ENCODE measurements at regions not wholly inside any gene's neighbourhood (a gene's known extent, or its start where the extent isn't known, plus 50 kb on each side); places are given as distances from the start of the nearest gene placed in this dataset.
"Not testable (repeated sequence)": the region's sequence is repeated elsewhere in the genome, so short reads cannot be mapped to it uniquely, and the experiment has no call there.

- DNase-seq (ENCODE audit: low spot score in 2 of 2) (no peak), FAIRE-seq (no peak)
These were observed 77.0 kb downstream of the CCDC71L start for GRCh38 chr7:106583706-106584690.

GRCh38 chr7:106583100-106583499, 77.9 kb downstream of the CCDC71L start:
- DNase-seq (ENCODE audit: low spot score in 2 of 2) = no peak
- no peak for FAIRE-seq

- FAIRE-seq = no peak
These were observed 78.6 kb downstream of the CCDC71L start for GRCh38 chr7:106582365-106582764.

GRCh38 chr7:106579086-106579485, 81.9 kb downstream of the CCDC71L start:
- not testable (repeated sequence) for DNase-seq (ENCODE audit: low spot score in 2 of 2); FAIRE-seq

More at GRCh38 chr7:106582365-106582764, 78.6 kb downstream of the CCDC71L start:
- DNase-seq (ENCODE audit: low spot score in 2 of 2) = no peak

DNA sequence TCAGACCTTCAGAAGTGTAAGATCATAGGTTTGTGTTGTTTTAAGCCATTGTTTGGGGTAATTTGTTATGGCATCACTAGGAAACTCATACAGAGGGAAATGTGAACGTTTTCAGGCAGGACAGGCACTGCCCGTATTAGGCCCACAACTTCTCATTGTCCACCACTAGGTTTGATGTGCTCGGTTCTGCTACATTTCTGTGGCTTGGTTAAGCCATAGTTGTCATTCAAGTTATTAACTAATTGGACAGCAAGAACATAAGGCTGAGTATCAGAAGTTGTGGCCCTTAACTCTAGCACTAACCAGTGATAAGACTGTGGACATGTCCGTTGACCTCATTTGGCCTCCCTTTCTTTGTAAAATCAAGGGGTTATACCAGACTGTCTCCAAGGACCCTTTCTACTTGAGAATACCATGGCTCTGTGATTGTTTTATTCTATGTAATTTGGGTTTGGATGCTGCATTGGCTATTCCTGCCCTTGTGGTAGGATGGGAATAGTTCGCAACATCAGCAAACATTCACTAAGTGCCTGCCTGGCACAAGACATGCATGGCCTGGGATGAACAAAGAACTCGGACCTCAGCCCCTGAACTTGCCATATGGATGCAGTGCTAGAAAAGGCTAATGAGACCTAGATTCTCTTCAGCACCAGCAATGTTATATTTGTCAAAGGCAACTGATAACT, 85.7 kb downstream of the CCDC71L start:
- no peak for FAIRE-seq
- no peak for DNase-seq (ENCODE audit: low spot score in 2 of 2)

- FAIRE-seq = no peak
These were observed 87.2 kb downstream of the CCDC71L start for GRCh38 chr7:106573738-106574137.

GRCh38 chr7:106573125-106573663, 87.8 kb downstream of the CCDC71L start:
- DNase-seq (ENCODE audit: low spot score in 2 of 2) = no peak
- no peak for FAIRE-seq

More at GRCh38 chr7:106573738-106574137, 87.2 kb downstream of the CCDC71L start:
- no peak for DNase-seq (ENCODE audit: low spot score in 2 of 2)

DNA sequence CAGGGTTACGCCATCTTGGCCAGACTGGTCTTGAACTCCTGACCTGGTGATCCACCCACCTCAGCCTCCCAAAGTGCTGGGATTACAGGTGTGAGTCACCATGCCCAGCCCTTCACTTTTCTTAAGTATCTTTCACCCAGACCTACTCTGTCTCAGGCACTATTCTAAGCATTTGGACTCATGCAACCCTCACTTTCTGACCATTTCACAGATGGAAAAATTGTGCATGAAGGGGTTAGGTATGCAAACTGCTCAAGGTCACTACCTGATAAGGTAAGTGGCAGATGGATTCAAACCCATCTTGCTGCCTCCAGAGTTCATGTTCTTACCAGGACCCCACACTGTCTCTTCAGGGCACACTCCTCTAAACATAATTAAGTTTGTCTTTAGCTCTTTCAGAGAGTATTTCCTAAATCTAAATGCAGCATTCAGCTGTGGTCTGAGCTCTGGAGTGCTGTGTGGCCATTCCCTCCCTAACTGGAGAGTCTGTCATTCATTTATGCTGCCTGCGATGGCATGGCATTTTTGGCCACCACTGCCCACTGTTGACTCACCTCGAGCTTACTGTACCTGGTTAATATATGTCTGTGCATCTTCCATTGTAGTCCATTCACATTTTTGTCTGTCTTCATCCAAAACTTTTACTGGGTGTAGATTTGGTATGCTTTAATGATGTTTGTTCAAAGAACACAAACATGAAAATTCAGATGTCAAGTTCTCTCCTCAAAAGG, 88.4 kb downstream of the CCDC71L start:
- no peak for FAIRE-seq
- DNase-seq (ENCODE audit: low spot score in 2 of 2) = no peak

DNA sequence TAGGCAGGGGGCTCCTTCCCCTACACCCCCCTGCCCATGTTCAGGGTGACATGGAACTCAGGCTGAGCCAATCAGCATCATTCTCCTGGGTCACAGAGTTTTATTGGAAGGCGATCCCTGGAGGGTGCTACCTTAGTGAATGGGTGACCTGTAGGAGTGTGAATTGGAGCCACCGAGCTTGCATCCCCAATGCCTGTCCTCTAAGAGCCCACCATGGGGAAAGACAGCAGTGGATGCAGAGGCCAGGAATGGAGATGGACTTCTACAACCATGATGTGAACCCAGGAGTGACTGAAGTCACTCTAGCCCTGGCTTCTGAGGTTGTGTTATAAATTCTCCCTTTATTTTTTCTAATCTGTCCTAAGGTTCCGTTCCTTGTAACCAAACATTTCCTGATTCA, 89.4 kb downstream of the CCDC71L start:
- DNase-seq (ENCODE audit: low spot score in 2 of 2) = no peak
- no peak for FAIRE-seq

- DNase-seq (ENCODE audit: low spot score in 2 of 2) (no peak), FAIRE-seq (no peak)
These were observed 90.0 kb downstream of the CCDC71L start for GRCh38 chr7:106570948-106571418.

GRCh38 chr7:106570146-106570545, 90.8 kb downstream of the CCDC71L start:
- DNase-seq (ENCODE audit: low spot score in 2 of 2) (no peak), FAIRE-seq (no peak)

DNA sequence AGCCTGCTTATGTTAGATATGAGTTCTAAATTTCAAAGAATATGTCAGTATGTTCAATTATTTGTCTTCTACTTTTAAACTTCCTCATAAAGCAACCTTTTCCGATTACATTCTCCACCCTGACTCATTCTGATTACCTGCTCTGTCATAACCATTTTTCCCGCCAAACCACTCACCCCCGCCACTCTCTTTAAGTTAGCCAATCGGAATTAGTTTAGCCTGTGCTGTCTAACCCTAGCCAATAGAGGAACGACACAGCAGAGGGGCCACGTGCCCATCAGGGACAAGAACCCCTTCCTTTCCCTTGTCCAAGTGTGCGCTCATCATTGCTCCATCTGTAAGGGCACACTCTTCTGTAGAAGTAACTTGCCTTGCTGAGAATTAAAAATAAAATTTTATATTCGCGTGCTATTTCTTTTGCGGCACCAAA, 91.4 kb downstream of the CCDC71L start:
- FAIRE-seq (no peak), DNase-seq (ENCODE audit: low spot score in 2 of 2) (no peak)

- no peak for DNase-seq (ENCODE audit: low spot score in 2 of 2)
- no peak for FAIRE-seq
These were observed 92.1 kb downstream of the CCDC71L start for GRCh38 chr7:106568680-106569499.

DNA sequence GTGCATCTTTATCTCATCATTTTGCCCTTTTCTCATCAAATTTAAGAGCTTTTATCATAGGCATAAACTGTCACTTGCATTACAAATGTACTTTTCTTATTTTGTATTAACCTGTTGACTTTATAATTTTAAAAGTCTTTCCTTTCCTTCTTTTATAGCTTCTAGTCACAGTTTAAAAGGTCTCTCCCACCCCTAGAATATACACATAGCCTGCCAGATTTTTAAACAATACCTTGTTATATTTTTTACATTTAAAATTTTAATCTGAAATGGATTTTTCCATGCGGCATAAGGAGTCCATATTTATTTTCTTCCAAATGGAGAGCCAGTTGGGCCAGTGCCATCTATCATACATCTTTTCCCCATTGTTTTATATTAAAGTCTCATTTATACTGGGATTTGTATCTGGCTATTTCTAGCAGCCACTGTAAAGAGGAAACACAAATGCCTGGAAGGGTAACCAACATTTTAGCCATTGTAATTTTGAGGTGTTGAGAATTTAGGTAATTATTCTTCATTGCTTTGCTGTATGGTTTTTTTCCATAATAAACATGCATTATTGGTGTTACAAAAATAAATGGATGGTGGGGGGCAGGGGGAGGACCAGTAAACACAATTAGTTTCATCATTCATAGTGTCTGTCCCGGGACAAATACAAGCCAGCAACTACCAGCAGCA, 92.8 kb downstream of the CCDC71L start:
- FAIRE-seq (no peak), DNase-seq (ENCODE audit: low spot score in 2 of 2) (no peak)

DNA sequence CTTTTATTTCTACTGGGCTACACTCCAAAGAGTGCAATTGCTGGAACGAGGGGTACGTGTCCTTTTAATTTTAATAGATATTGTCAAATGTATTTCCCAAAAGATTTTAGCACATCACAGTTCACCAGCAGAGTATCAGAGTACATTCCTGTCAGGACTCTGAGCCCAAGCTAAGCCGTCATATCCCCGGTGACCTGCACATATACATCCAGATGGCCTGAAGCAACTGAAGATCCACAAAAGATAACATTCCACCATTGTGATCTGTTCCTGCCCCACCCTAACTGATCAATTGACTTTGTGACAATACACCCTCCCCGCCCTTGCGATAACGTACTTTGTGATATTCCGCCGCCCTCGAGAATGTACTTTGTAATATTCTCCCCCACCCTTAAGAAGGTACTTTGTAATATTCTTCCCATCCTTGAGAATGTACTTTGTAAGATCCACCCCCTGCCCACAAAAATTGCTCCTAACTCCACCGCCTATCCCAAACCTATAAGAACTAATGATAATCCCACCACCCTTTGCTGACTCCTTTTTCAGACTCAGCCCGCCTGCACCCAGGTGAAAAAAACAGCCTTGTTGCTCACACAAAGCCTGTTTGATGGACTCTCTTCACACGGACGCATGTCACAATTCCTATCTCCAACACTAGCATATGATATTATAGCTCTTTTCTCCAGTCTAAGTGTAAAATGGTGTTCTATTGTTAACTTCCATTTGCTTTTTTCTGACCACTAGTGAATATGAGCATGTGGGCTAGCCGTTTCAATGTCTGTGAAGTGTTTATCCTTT, 93.6 kb downstream of the CCDC71L start:
- FAIRE-seq; DNase-seq (ENCODE audit: low spot score in 2 of 2): not testable (repeated sequence)

DNA sequence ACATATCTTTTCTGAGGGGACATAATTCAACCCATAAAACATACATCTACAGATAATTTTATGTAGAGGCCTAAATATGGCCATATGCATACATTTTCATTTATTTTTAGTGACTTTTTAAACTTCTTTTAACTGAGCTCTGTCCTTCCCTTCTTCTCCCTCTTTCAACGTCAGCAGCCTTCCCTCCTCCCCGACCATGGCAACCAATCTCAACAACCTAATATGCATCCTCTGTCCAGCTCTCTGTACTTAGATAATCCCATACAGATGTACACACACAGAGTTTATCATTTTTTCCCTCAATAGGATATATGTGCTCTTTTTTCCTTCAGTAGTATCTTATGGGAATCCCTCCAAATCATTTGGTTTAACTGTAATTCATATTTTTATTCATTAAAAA, 94.3 kb downstream of the CCDC71L start:
- FAIRE-seq = no peak

DNA sequence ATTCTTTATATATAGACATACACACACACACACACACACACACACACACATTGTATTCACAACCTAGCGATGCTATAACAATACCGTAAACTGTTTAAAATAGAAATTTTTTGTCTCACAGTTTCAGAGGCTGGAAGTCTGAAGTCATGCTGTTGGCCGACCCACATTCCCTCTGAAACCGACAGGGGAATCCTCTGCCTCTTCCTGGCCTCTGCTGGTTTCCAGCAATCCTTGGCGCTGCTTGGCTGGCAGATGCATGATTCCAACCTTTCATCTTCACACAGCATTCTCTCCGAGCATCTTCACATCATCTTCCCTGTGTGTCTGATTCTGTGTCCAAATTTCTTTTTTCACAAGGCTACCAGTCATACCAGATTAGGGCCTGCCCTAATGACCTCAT, 94.8 kb downstream of the CCDC71L start:
- no peak for FAIRE-seq
- no peak for DNase-seq (ENCODE audit: low spot score in 2 of 2)

More for the DNA sequence above, 94.3 kb downstream of the CCDC71L start:
- no peak for DNase-seq (ENCODE audit: low spot score in 2 of 2)

- FAIRE-seq (no peak), DNase-seq (ENCODE audit: low spot score in 2 of 2) (no peak)
These were observed 95.5 kb downstream of the CCDC71L start for GRCh38 chr7:106565428-106565827.
